ENCODE measurements at regions not wholly inside any gene's neighbourhood (a gene's known extent, or its start where the extent isn't known, plus 50 kb on each side); places are given as distances from the start of the nearest gene placed in this dataset.

DNA sequence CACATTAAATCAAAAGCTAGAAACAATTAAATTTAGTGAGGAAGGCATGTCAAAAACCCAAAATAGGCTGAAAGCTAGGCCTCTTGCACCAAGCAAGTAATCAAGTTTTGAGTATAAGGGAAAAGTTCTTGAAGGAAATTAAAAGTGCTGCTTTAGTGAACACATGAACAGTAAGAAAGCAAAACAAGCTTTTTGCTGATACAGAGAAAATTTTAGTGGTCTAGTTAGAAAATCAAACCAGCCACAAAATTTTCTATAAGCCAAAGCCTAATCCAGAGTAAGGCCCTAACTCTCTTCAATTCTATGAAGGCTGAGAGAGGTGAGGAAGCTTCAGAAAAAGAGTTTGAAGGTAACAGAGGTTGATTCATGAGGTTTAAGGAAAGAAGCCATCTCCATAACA is 116.2 kb downstream of the CYB561 start:
- no peak for TF ChIP-seq CEBPB (IDR thresholded peaks at IDR 0.05)
- TF ChIP-seq, protein P1, sequence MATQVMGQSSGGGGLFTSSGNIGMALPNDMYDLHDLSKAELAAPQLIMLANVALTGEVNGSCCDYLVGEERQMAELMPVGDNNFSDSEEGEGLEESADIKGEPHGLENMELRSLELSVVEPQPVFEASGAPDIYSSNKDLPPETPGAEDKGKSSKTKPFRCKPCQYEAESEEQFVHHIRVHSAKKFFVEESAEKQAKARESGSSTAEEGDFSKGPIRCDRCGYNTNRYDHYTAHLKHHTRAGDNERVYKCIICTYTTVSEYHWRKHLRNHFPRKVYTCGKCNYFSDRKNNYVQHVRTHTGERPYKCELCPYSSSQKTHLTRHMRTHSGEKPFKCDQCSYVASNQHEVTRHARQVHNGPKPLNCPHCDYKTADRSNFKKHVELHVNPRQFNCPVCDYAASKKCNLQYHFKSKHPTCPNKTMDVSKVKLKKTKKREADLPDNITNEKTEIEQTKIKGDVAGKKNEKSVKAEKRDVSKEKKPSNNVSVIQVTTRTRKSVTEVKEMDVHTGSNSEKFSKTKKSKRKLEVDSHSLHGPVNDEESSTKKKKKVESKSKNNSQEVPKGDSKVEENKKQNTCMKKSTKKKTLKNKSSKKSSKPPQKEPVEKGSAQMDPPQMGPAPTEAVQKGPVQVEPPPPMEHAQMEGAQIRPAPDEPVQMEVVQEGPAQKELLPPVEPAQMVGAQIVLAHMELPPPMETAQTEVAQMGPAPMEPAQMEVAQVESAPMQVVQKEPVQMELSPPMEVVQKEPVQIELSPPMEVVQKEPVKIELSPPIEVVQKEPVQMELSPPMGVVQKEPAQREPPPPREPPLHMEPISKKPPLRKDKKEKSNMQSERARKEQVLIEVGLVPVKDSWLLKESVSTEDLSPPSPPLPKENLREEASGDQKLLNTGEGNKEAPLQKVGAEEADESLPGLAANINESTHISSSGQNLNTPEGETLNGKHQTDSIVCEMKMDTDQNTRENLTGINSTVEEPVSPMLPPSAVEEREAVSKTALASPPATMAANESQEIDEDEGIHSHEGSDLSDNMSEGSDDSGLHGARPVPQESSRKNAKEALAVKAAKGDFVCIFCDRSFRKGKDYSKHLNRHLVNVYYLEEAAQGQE (IDR thresholded peaks at IDR 0.05; ENCODE audit: low read depth) = no peak
- TF ChIP-seq EP300 (IDR thresholded peaks at IDR 0.05; ENCODE audit: borderline replicate concordance) = no peak
- TF ChIP-seq ZBTB7A (IDR thresholded peaks at IDR 0.05; ENCODE audit: low read depth) = no peak
- TF ChIP-seq YY1 (IDR thresholded peaks at IDR 0.05; ENCODE audit: low read depth) = no peak
- TF ChIP-seq, protein P2, sequence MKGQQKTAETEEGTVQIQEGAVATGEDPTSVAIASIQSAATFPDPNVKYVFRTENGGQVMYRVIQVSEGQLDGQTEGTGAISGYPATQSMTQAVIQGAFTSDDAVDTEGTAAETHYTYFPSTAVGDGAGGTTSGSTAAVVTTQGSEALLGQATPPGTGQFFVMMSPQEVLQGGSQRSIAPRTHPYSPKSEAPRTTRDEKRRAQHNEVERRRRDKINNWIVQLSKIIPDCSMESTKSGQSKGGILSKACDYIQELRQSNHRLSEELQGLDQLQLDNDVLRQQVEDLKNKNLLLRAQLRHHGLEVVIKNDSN (IDR thresholded peaks at IDR 0.05) = no peak
- TF ChIP-seq TAF1 (IDR thresholded peaks at IDR 0.05; ENCODE audit: low read depth) = no peak
- no peak for TF ChIP-seq FOXM1 (IDR thresholded peaks at IDR 0.05; ENCODE audit: borderline replicate concordance, low read depth)
- no peak for TF ChIP-seq TEAD4 (IDR thresholded peaks at IDR 0.05)
